ENCODE measurements at regions not wholly inside any gene's neighbourhood (a gene's known extent, or its start where the extent isn't known, plus 50 kb on each side); places are given as distances from the start of the nearest gene placed in this dataset.

GRCh38 chr13:111909971-111910671 is 156.8 kb upstream of the SOX1 start:
- DNase-seq (ENCODE audit: low spot score), result peak; percentile 25

GRCh38 chr13:111911121-111911720 is 155.7 kb upstream of the SOX1 start:
- DNase-seq (ENCODE audit: low spot score), result peak; percentile 25

- no peak for DNase-seq (ENCODE audit: low spot score)
Observed at GRCh38 chr13:111911754-111912452, 155.0 kb upstream of the SOX1 start.

GRCh38 chr13:111912453-111912866 is 154.5 kb upstream of the SOX1 start:
- DNase-seq (ENCODE audit: low spot score), result peak; percentile 28

GRCh38 chr13:111912991-111913760 is 153.8 kb upstream of the SOX1 start:
- DNase-seq (ENCODE audit: low spot score), result peak; percentile 68

GRCh38 chr13:111913761-111914140 is 153.2 kb upstream of the SOX1 start:
- peak; percentile 43 for DNase-seq (ENCODE audit: low spot score)

- DNase-seq (ENCODE audit: low spot score), result peak; percentile 39
Observed at GRCh38 chr13:111914241-111915103, 152.5 kb upstream of the SOX1 start.

GRCh38 chr13:111915104-111915551 is 151.8 kb upstream of the SOX1 start:
- peak; percentile 39 for DNase-seq (ENCODE audit: low spot score)

GRCh38 chr13:111916201-111916600 is 150.7 kb upstream of the SOX1 start:
- DNase-seq (ENCODE audit: low spot score), result peak; percentile 21

- no peak for DNase-seq (ENCODE audit: low spot score)
Observed at GRCh38 chr13:111917086-111917485, 149.9 kb upstream of the SOX1 start.

- no peak for DNase-seq (ENCODE audit: low spot score)
Observed at GRCh38 chr13:111917901-111918300, 149.0 kb upstream of the SOX1 start.

GRCh38 chr13:111919286-111919685 is 147.7 kb upstream of the SOX1 start:
- DNase-seq (ENCODE audit: low spot score), result no peak

GRCh38 chr13:111919849-111920248 is 147.1 kb upstream of the SOX1 start:
- DNase-seq (ENCODE audit: low spot score), result no peak

- no peak for DNase-seq (ENCODE audit: low spot score)
Observed at GRCh38 chr13:111920306-111920931, 146.5 kb upstream of the SOX1 start.

GRCh38 chr13:111920932-111921705 is 145.8 kb upstream of the SOX1 start:
- DNase-seq (ENCODE audit: low spot score), result no peak

GRCh38 chr13:111922086-111922485 is 144.9 kb upstream of the SOX1 start:
- DNase-seq (ENCODE audit: low spot score), result no peak

GRCh38 chr13:111923439-111923838 is 143.5 kb upstream of the SOX1 start:
- no peak for DNase-seq (ENCODE audit: low spot score)

- no peak for DNase-seq (ENCODE audit: low spot score)
Observed at GRCh38 chr13:111923991-111924677, 142.8 kb upstream of the SOX1 start.

- DNase-seq (ENCODE audit: low spot score), result no peak
Observed at GRCh38 chr13:111924678-111925075, 142.3 kb upstream of the SOX1 start.

Data from ecto neural progenitor cell (in vitro differentiated cells).